ENCODE measurements at regions not wholly inside any gene's neighbourhood (a gene's known extent, or its start where the extent isn't known, plus 50 kb on each side); places are given as distances from the start of the nearest gene placed in this dataset.

GRCh38 chr3:127352612-127353011 lies 64.8 kb upstream of the PRR20G start:
- no peaks in the 10 kb centered on the region for H3K36me3 ChIP-seq (replicated peaks in 1 of 2; ENCODE audit: control insufficient read depth in 1 of 2, insufficient read depth in 2 of 2, low read length in 1 of 2)
- H3K79me2 ChIP-seq (ENCODE audit: insufficient read depth) = no peaks in the 10 kb centered on the region
- TF ChIP-seq, protein P1, sequence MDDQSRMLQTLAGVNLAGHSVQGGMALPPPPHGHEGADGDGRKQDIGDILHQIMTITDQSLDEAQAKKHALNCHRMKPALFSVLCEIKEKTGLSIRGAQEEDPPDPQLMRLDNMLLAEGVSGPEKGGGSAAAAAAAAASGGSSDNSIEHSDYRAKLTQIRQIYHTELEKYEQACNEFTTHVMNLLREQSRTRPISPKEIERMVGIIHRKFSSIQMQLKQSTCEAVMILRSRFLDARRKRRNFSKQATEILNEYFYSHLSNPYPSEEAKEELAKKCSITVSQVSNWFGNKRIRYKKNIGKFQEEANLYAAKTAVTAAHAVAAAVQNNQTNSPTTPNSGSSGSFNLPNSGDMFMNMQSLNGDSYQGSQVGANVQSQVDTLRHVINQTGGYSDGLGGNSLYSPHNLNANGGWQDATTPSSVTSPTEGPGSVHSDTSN (IDR thresholded peaks at IDR 0.05) = no peak
- no peak for TF ChIP-seq EP300 (IDR thresholded peaks at IDR 0.05; ENCODE audit: borderline replicate concordance in 1 of 2, low read depth in 1 of 2, low read length in 1 of 2)
- no peak for TF ChIP-seq GATA2 (CRISPR knock-in tag; IDR thresholded peaks at IDR 0.05)
- no peak for TF ChIP-seq NFIC (IDR thresholded peaks at IDR 0.05; ENCODE audit: borderline replicate concordance)
- TF ChIP-seq, protein P2, sequence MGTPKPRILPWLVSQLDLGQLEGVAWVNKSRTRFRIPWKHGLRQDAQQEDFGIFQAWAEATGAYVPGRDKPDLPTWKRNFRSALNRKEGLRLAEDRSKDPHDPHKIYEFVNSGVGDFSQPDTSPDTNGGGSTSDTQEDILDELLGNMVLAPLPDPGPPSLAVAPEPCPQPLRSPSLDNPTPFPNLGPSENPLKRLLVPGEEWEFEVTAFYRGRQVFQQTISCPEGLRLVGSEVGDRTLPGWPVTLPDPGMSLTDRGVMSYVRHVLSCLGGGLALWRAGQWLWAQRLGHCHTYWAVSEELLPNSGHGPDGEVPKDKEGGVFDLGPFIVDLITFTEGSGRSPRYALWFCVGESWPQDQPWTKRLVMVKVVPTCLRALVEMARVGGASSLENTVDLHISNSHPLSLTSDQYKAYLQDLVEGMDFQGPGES (IDR thresholded peaks at IDR 0.05; ENCODE audit: low read depth, low read length) = no peak
- H3K9me2 ChIP-seq = no peaks in the 10 kb centered on the region
- H2AFZ ChIP-seq (ENCODE audit: low read depth) = no peak overlapping the region
- no peak overlapping the region for H3K4me2 ChIP-seq
- no peaks in the 10 kb centered on the region for H3K9me3 ChIP-seq
- ChIA-PET POLR2A (no interaction called here), CTCF (interaction anchor here (1.4 to 1.9 kb wide), 3 partner anchors 13 to 191 kb away, joined by 3 to 8 read pairs (median 4); no protein-coding TSS in a partner anchor)
- no peak overlapping the region for H3K9ac ChIP-seq
- no peaks in the 10 kb centered on the region for H3K4me1 ChIP-seq (ENCODE audit: control insufficient read depth in 1 of 2, insufficient read depth in 2 of 2, low read depth in 1 of 2, low read length in 1 of 2)
- no peaks in the 10 kb centered on the region; the same call in 1 of the 2 replicates for H3K27me3 ChIP-seq (ENCODE audit: insufficient read depth)
- no peaks in the 10 kb centered on the region for H4K20me1 ChIP-seq (ENCODE audit: insufficient read depth)
- 51% methylated on average over 4 of the region's 4 CpGs for WGBS (ENCODE audit: low lambda C conversion rate)
- no peak for DNase-seq
- H3F3A ChIP-seq (replicated peaks; ENCODE audit: insufficient read depth) = no peaks in the 10 kb centered on the region
- H3K4me3 ChIP-seq (ENCODE audit: low read depth in 2 of 2, low read length in 1 of 2) = no peak overlapping the region
- no peak overlapping the region for H3K27ac ChIP-seq (ENCODE audit: low read depth in 2 of 2, low read length in 1 of 2)

DNA sequence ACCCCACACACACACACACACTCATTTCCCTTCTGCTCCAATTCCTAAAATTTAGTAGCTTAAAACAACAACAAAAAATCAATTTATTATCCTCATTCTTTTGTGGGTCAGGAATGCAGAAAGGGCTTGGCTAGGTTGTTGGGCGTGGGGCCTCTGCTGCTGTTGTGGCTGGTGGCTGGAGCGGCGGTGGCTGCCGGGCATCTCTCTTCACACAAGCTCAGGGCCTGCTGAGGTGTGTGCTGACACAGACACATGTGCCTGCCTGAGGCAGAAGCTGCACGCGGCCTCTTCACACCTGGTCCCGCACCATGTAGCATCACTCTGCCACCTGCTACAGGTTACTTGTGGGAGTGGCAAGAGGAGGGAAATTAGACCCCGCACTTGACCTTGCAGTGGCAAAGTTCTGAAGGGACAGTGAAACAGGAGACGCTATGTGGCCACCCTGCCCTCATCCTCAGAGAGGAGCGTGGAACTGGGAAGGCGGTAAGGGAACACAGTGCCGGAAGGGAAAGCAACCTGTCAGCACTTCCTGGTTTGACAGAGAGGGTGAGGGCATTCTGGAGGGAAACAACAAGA lies 64.0 kb upstream of the PRR20G start:
- Histone ChIP-seq H3K27me3 (ENCODE audit: insufficient read depth) (no peaks in the 10 kb centered on the region; the same call in 1 of the 2 replicates), H3K27ac (ENCODE audit: low read depth in 2 of 2, low read length in 1 of 2) (no peak overlapping the region), H2AFZ (ENCODE audit: low read depth) (no peak overlapping the region), H3K36me3 (replicated peaks in 1 of 2; ENCODE audit: control insufficient read depth in 1 of 2, insufficient read depth in 2 of 2, low read length in 1 of 2) (no peaks in the 10 kb centered on the region), H3K9ac (no peak overlapping the region), H3K4me1 (ENCODE audit: control insufficient read depth in 1 of 2, insufficient read depth in 2 of 2, low read depth in 1 of 2, low read length in 1 of 2) (no peaks in the 10 kb centered on the region), H3K9me2 (no peaks in the 10 kb centered on the region), H3K4me2 (no peak overlapping the region), H3K79me2 (ENCODE audit: insufficient read depth) (no peaks in the 10 kb centered on the region), H3F3A (replicated peaks; ENCODE audit: insufficient read depth) (no peaks in the 10 kb centered on the region), H4K20me1 (ENCODE audit: insufficient read depth) (no peaks in the 10 kb centered on the region), H3K4me3 (ENCODE audit: low read depth in 2 of 2, low read length in 1 of 2) (no peak overlapping the region), H3K9me3 (no peaks in the 10 kb centered on the region)
- WGBS (ENCODE audit: low lambda C conversion rate) = 73% methylated on average over 8 of the region's 12 CpGs
- no peak for DNase-seq
- CTCF ChIA-PET = interaction anchor here (1.4 to 1.7 kb wide), 2 partner anchors 12 to 192 kb away, joined by 3 to 4 read pairs; no protein-coding TSS in a partner anchor
- POLR2A ChIA-PET = no interaction called here
- no peak for TF ChIP-seq GATA2 (CRISPR knock-in tag; IDR thresholded peaks at IDR 0.05)
- TF ChIP-seq YY1 (IDR thresholded peaks at IDR 0.05; ENCODE audit: low read depth) = no peak
- TF ChIP-seq MAX (IDR thresholded peaks at IDR 0.05; ENCODE audit: low read depth) = no peak
- TF ChIP-seq MEF2A (IDR thresholded peaks at IDR 0.05; ENCODE audit: borderline replicate concordance, low read depth) = no peak
- no peak for TF ChIP-seq TCF12 (IDR thresholded peaks at IDR 0.05)
- TF ChIP-seq, protein P2 (IDR thresholded peaks at IDR 0.05; ENCODE audit: low read depth, low read length) = no peak
- no peak for TF ChIP-seq SMC3 (IDR thresholded peaks at IDR 0.05; ENCODE audit: low read depth, low read length)
- TF ChIP-seq SIN3A (IDR thresholded peaks at IDR 0.05; ENCODE audit: borderline replicate concordance, low read depth, low read length) = no peak
- no peak for TF ChIP-seq RXRA (IDR thresholded peaks at IDR 0.05; ENCODE audit: borderline replicate concordance, low read depth)
- TF ChIP-seq EZH2phosphoT487 (IDR thresholded peaks at IDR 0.05; ENCODE audit: borderline replicate concordance, low read depth) = no peak
- no peak for TF ChIP-seq RAD21 (IDR thresholded peaks at IDR 0.05; ENCODE audit: low read length)
- no peak for TF ChIP-seq FOXJ3 (CRISPR knock-in tag; IDR thresholded peaks at IDR 0.05)
- TF ChIP-seq TAF1 (IDR thresholded peaks at IDR 0.05; ENCODE audit: borderline replicate concordance, low read depth, low read length) = no peak
- TF ChIP-seq EP300 (IDR thresholded peaks at IDR 0.05; ENCODE audit: borderline replicate concordance in 1 of 2, low read depth in 1 of 2, low read length in 1 of 2) = no peak
- TF ChIP-seq RCOR1 (IDR thresholded peaks at IDR 0.05; ENCODE audit: low read length) = no peak
- TF ChIP-seq RFX5 (IDR thresholded peaks at IDR 0.05; ENCODE audit: low read length) = no peak
- no peak for TF ChIP-seq REST (IDR thresholded peaks at IDR 0.05; ENCODE audit: low read depth, low read length)
- no peak for TF ChIP-seq JUND (IDR thresholded peaks at IDR 0.05)
- no peak for TF ChIP-seq MXI1 (IDR thresholded peaks at IDR 0.05; ENCODE audit: low read depth, low read length)

All from SK-N-SH (cell line).